Lower lobe of right lung (tissue), 2 donors: ENCODE measurements at regions not wholly inside any gene's neighbourhood (a gene's known extent, or its start where the extent isn't known, plus 50 kb on each side); places are given as distances from the start of the nearest gene placed in this dataset.

Source experiments
- ATAC-seq, 2 donors: fragments of 200-7000 bp; cut with Tn5 transposase; one replicate each; pipeline ENCODE4 v1.9.1; 2020 to 2022; ENCODE audit warnings: mild to moderate bottlenecking in 2 of 2, moderate library complexity in 2 of 2
- DNase-seq: peaks from one replicate; pipeline ENCODE4 v3.0.0-alpha.2; 2020
- H3K27ac ChIP-seq: fragments of 200-600 bp; one replicate; pipeline ENCODE4 v1.8.0; 2022
- H3K27me3 ChIP-seq: fragments of 200-600 bp; one replicate; pipeline ENCODE4 v1.8.0; 2022; ENCODE audit warnings: low read depth
- H3K36me3 ChIP-seq: fragments of 200-600 bp; one replicate; pipeline ENCODE4 v1.8.0; 2022; ENCODE audit warnings: mild to moderate bottlenecking
- H3K4me1 ChIP-seq: fragments of 200-600 bp; one replicate; pipeline ENCODE4 v1.8.0; 2022
- H3K4me3 ChIP-seq: fragments of 200-600 bp; one replicate; pipeline ENCODE4 v1.8.0; 2022; ENCODE audit warnings: mild to moderate bottlenecking
- H3K9me3 ChIP-seq: fragments of 200-600 bp; one replicate; pipeline ENCODE4 v1.8.0; 2022
- intact Hi-C: fragments of 100-400 bp; cut with DNase I; formaldehyde crosslinking; loops from one replicate; pipeline ENCODE4 v1.11.0; 2022
- TF ChIP-seq, protein P1 (sequence below): fragments of 200-600 bp; IDR thresholded peaks from one replicate; pipeline ENCODE4 v1.8.0; 2022; ENCODE audit warnings: antibody characterized with exemption, mild to moderate bottlenecking
- donor health status: DM: no; HTN: yes; CAD: no; lungs with severe emphysema.

DNA sequence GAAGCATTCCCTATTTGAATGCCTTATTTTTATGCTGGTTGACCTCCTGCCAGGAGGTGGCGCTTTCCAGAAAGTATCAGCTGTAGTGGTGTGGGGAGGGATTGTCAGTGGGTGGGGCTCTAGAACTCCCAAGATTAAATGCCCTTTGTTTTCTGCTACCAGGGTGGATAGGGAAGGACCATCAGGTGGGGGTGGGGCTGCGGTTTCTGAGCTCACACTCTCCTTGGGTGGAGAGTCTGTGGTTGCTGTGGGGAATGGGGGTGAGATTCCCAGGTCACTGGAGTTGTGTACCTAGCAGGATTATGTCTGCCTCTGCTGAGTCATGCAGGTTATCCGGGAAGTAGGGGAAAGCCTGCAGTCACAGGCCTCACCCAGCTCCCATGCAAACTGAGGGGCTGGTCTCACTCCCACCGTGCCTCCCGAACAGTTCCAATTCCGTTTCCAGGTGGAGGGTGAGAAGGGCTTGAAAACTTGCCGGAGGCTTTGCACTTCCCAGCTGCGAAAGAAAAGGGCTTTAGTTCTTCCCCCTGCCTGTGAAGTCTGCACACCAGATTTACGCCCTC lies 68.3 kb downstream of the ALG10B start:
- Histone ChIP-seq H3K27me3 (no peaks in the 10 kb centered on the region), H3K36me3 (no peaks in the 10 kb centered on the region), H3K4me1 (no peaks in the 10 kb centered on the region), H3K9me3 (no peaks in the 10 kb centered on the region), H3K4me3 (no peak overlapping the region), H3K27ac (no peak overlapping the region)
- peak; percentile 47 for DNase-seq
- TF ChIP-seq, protein P1, sequence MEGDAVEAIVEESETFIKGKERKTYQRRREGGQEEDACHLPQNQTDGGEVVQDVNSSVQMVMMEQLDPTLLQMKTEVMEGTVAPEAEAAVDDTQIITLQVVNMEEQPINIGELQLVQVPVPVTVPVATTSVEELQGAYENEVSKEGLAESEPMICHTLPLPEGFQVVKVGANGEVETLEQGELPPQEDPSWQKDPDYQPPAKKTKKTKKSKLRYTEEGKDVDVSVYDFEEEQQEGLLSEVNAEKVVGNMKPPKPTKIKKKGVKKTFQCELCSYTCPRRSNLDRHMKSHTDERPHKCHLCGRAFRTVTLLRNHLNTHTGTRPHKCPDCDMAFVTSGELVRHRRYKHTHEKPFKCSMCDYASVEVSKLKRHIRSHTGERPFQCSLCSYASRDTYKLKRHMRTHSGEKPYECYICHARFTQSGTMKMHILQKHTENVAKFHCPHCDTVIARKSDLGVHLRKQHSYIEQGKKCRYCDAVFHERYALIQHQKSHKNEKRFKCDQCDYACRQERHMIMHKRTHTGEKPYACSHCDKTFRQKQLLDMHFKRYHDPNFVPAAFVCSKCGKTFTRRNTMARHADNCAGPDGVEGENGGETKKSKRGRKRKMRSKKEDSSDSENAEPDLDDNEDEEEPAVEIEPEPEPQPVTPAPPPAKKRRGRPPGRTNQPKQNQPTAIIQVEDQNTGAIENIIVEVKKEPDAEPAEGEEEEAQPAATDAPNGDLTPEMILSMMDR: no peak
- ATAC-seq: peak in 1 of 2 donors; percentile 52
- intact Hi-C loops: no loop called here

DNA sequence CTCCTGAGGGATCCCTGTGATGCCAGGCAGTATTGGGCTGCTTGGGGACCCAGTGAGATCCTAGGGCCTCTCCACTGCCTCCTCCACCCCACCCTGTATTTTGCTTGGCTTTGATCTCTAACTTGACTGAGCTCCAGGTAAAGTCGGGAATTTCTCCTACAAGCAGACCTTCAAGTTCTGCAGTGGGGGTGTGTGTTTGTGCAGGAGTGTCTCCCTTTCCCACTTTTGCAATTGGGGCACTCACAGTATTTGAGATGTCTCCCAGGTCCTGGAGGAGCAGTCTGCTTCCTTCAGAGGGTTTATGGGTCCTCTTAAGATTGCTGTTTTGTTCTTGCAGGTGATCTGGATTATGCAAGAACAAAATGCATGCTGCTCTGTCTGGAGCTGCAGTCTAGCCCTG lies 68.9 kb downstream of the ALG10B start:
- Histone ChIP-seq H3K36me3 (no peaks in the 10 kb centered on the region), H3K27ac (no peak overlapping the region), H3K4me1 (no peaks in the 10 kb centered on the region), H3K27me3 (no peaks in the 10 kb centered on the region), H3K9me3 (no peaks in the 10 kb centered on the region), H3K4me3 (no peak overlapping the region)
- intact Hi-C loops: no loop called here
- ATAC-seq (peak; percentile 61 to 62), DNase-seq (no peak)
- TF ChIP-seq, protein P1: no peak

DNA sequence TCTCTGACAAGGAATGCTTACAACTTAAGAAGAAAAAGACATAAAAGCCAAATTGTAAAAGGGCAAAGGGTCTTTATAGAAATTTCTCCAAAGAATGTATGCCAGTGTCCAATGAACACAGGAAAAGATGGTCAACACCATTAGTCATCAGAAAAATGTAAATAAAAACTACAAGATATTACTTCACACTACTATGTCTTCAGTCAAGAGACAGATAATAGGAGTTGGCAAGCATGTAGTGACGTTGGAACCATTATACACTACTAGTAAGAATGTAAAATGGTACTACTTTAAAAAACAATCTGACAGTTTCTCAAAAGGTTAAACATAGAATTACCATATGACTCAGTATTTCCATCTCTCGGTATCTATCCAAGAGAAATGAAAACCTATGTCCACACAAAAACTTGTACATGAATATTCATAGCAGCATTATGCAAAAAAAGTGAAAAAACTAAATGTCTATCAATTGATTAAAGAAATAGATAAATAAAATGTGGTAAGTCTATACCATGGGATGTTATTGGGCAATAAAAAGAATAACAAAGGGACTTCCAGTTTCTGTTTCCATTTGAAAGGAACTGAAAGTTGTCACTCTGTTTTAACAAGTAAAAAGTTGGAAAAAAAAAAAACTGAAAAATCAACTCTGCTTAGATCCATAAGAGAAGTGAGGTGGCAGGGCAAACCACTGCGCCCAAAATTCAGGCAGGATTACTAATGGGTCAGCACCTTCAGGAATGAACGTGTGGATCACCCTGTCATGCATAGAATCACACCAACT lies 69.8 kb downstream of the ALG10B start:
- H3K4me1 ChIP-seq: no peaks in the 10 kb centered on the region
- no peak overlapping the region for H3K27ac ChIP-seq
- no peak for DNase-seq
- no peaks in the 10 kb centered on the region for H3K9me3 ChIP-seq
- TF ChIP-seq, protein P1: no peak
- ATAC-seq: no peak
- H3K36me3 ChIP-seq: no peaks in the 10 kb centered on the region
- no peaks in the 10 kb centered on the region for H3K27me3 ChIP-seq
- no peak overlapping the region for H3K4me3 ChIP-seq
- intact Hi-C loops: no loop called here

DNA sequence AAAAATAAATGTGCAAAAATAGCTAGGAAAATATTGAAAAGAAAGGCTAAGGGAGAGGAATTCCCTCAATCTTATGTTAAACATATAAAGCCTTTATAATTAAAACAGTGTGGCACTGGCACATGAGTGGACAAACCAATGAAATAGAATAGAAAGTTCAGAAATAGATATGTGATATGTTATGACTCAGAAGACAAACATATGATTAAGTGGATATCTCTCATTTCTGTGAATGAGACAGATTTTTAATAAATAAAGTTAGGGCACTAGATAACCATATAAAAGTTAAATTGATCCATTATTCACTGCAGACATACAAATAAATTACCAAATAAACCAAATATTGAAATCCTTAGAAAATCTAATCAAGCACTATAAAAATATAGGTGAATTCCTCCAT lies 73.0 kb downstream of the ALG10B start:
- Histone ChIP-seq H3K27me3 (no peaks in the 10 kb centered on the region), H3K4me3 (no peak overlapping the region), H3K4me1 (no peaks in the 10 kb centered on the region), H3K36me3 (no peaks in the 10 kb centered on the region), H3K9me3 (no peaks in the 10 kb centered on the region), H3K27ac (no peak overlapping the region)
- intact Hi-C loops: no loop called here
- TF ChIP-seq, protein P1: no peak
- ATAC-seq (no peak), DNase-seq (no peak)

DNA sequence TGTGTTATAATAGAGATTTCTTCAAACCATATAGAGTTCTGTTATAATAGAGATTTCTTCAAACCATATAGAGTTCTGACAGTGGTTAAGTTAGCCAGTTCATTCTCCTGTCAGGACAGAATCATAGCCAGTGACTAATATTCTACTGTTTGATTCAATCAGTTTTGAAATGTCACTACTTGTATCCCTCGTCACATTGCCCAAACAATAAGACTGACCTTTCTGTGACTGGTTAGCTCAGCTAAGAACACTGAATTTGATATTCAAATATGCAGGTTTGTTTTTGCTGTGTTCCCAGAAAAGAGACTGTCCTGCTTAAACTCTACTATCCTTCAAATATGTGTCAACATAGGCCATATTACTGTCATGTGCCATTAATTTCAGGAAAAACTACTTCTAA lies 74.4 kb downstream of the ALG10B start:
- H3K4me3 ChIP-seq: no peak overlapping the region
- no peaks in the 10 kb centered on the region for H3K36me3 ChIP-seq
- no peaks in the 10 kb centered on the region for H3K9me3 ChIP-seq
- H3K27ac ChIP-seq: no peak overlapping the region
- no peaks in the 10 kb centered on the region for H3K4me1 ChIP-seq
- TF ChIP-seq, protein P1: no peak
- ATAC-seq: no peak
- intact Hi-C loops: no loop called here
- H3K27me3 ChIP-seq: no peaks in the 10 kb centered on the region
- no peak for DNase-seq
